ENCODE measurements at regions not wholly inside any gene's neighbourhood (a gene's known extent, or its start where the extent isn't known, plus 50 kb on each side); places are given as distances from the start of the nearest gene placed in this dataset.

DNA sequence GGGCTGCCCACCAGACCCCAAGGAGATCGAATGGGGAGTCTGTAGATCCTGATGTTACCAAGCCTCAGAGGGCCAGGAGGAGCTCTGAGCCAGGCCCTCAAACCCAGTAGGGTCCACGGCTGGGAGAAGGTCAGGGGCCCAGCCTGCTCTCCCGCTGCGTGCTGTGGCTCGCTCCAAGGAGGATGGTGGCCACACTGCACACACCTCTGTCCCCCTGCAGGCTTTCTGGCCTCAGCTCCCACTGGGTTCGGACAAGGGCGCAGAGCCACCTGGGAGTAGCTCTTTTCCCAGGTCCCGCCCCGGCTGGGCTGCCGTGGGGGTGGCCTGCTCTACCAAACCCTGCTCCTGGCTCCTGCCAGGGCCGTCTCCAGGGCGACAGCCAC, 175.8 kb downstream of the ZNF248 start:
- DNase-seq: no peak
- no peak for TF ChIP-seq POLR2A (IDR thresholded peaks at IDR 0.05)
- TF ChIP-seq, protein P1, sequence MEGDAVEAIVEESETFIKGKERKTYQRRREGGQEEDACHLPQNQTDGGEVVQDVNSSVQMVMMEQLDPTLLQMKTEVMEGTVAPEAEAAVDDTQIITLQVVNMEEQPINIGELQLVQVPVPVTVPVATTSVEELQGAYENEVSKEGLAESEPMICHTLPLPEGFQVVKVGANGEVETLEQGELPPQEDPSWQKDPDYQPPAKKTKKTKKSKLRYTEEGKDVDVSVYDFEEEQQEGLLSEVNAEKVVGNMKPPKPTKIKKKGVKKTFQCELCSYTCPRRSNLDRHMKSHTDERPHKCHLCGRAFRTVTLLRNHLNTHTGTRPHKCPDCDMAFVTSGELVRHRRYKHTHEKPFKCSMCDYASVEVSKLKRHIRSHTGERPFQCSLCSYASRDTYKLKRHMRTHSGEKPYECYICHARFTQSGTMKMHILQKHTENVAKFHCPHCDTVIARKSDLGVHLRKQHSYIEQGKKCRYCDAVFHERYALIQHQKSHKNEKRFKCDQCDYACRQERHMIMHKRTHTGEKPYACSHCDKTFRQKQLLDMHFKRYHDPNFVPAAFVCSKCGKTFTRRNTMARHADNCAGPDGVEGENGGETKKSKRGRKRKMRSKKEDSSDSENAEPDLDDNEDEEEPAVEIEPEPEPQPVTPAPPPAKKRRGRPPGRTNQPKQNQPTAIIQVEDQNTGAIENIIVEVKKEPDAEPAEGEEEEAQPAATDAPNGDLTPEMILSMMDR (IDR thresholded peaks at IDR 0.05): no peak
- Histone ChIP-seq H3K4me1 (no peaks in the 10 kb centered on the region), H3K36me3 (no peaks in the 10 kb centered on the region), H3K4me3 (no peak overlapping the region), H3K9me3 (no peaks in the 10 kb centered on the region), H3K27me3 (no peaks in the 10 kb centered on the region), H3K27ac (no peak overlapping the region)
- intact Hi-C loops (cut with DNase I; ENCODE audit: low total_unique reads): no loop called here

- no peak overlapping the region for H3K4me3 ChIP-seq
- TF ChIP-seq, protein P1 (IDR thresholded peaks at IDR 0.05): no peak
- TF ChIP-seq POLR2A (IDR thresholded peaks at IDR 0.05): no peak
- H3K4me1 ChIP-seq: no peaks in the 10 kb centered on the region
- H3K27me3 ChIP-seq: no peaks in the 10 kb centered on the region
- intact Hi-C loops (cut with DNase I; ENCODE audit: low total_unique reads): no loop called here
- no peaks in the 10 kb centered on the region for H3K36me3 ChIP-seq
- DNase-seq: no peak
- H3K9me3 ChIP-seq: no peaks in the 10 kb centered on the region
- no peak overlapping the region for H3K27ac ChIP-seq
Observed at GRCh38 chr10:37680716-37681616, 176.4 kb downstream of the ZNF248 start.

DNA sequence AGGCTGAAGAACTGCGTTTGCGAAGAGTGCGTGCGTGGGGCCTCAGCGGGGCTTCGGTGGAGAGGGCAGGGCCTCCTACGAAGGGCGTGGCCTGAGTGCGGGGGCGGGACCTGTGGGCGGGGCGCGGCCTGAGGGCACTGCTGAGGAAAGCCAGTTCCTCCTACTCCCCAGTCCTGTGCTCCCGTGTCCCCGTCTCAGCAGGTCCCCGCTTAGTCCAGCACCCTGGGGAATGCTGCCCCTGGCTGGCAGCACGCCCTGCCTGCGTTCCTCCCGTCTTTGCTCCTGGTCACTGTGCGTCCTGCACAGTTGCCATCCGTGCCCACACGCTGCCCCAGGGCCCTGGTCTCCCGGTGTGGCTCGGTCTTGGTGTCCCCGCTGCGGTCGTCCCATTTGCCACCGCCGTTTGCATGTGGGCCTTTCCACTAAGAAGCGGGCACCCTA, 177.1 kb downstream of the ZNF248 start:
- Histone ChIP-seq H3K9me3 (no peaks in the 10 kb centered on the region), H3K4me1 (no peaks in the 10 kb centered on the region), H3K27me3 (no peaks in the 10 kb centered on the region), H3K4me3 (no peak overlapping the region), H3K27ac (no peak overlapping the region), H3K36me3 (no peaks in the 10 kb centered on the region)
- no peak for DNase-seq
- TF ChIP-seq, protein P1 (IDR thresholded peaks at IDR 0.05): no peak
- TF ChIP-seq POLR2A (IDR thresholded peaks at IDR 0.05): no peak
- intact Hi-C loops (cut with DNase I; ENCODE audit: low total_unique reads): no loop called here

- Histone ChIP-seq H3K36me3 (no peaks in the 10 kb centered on the region), H3K9me3 (no peaks in the 10 kb centered on the region), H3K27ac (no peak overlapping the region), H3K27me3 (no peaks in the 10 kb centered on the region), H3K4me3 (no peak overlapping the region), H3K4me1 (no peaks in the 10 kb centered on the region)
- DNase-seq: no peak
- intact Hi-C loops (cut with DNase I; ENCODE audit: low total_unique reads): no loop called here
- TF ChIP-seq, protein P1 (IDR thresholded peaks at IDR 0.05): no peak
- no peak for TF ChIP-seq POLR2A (IDR thresholded peaks at IDR 0.05)
Observed at GRCh38 chr10:37679465-37679864, 177.9 kb downstream of the ZNF248 start.

DNA sequence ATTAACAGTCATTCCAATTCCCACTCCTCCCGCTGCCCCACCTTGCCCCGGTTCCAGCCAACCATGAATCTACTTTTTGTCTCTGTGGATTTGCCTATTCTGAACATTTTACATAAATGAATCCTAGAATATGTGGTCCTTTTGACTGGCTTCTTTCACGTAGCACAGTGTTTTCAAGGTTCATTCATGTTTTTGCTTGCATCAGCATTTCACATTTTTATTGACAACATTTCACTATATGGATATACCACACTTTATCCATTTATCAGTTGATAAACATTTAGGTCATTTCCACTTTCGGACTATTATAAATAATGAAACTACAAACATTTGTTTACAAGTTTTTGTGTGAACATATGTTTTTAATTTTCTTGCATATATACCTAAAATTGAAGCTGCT, 182.0 kb downstream of the ZNF248 start:
- H3K9me3 ChIP-seq: peaks cover 0 to 3% of the 10 kb centered on the region in 2 donors
- TF ChIP-seq, protein P1 (IDR thresholded peaks at IDR 0.05): no peak
- no peaks in the 10 kb centered on the region for H3K36me3 ChIP-seq
- no peak overlapping the region for H3K4me3 ChIP-seq
- no peaks in the 10 kb centered on the region for H3K27me3 ChIP-seq
- no peak for DNase-seq
- no peaks in the 10 kb centered on the region for H3K4me1 ChIP-seq
- H3K27ac ChIP-seq: no peak overlapping the region
- intact Hi-C loops (cut with DNase I; ENCODE audit: low total_unique reads): no loop called here

Measured in uterus (tissue), 3 donors.